ENCODE measurements at regions not wholly inside any gene's neighbourhood (a gene's known extent, or its start where the extent isn't known, plus 50 kb on each side); places are given as distances from the start of the nearest gene placed in this dataset.

DNA sequence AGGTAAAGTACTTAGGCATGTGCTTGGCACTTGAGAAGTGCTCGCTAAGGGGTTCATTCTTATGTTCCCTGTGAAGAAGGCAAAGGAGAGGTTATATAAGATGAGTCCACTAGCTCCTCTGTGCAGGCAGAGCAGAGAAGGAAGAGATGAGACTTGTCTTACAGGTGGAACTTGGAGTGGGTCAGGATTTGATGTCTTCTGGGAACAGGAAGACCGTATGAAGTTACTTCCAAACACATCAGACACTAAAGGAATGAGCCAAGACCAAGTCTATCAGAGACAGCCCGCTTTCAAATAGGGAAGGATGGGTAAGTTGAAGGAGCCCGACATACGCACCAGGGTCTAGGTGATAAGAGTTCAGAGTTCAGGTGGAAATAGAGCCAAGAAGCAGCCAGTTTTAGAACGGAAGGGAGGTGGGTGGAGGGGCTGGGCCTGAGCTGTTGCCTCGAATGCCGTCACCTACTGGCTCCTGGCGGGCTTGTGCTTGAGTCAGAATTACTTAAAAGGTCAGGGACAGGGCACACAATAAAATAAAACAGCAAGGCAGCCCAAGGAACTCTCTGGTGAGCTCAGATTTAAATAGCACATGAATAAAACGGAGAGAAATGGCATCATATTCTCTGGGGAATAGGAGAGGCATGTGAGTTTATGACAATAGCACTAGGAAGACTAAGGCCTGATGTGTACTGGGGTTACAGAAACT is 56.1 kb upstream of the GRB10 start:
- TF ChIP-seq POLR2A (IDR thresholded peaks at IDR 0.05) (no peak), CTCF (IDR thresholded peaks at IDR 0.05) (no peak)
